IPS DF 19.7 (cell line): ENCODE measurements at regions not wholly inside any gene's neighbourhood (a gene's known extent, or its start where the extent isn't known, plus 50 kb on each side); places are given as distances from the start of the nearest gene placed in this dataset.

Source experiments
- DNase-seq: peaks from one replicate; pipeline ENCODE4 v3.0.0-alpha.2; 2013; ENCODE audit warnings: low read depth, low spot score

DNA sequence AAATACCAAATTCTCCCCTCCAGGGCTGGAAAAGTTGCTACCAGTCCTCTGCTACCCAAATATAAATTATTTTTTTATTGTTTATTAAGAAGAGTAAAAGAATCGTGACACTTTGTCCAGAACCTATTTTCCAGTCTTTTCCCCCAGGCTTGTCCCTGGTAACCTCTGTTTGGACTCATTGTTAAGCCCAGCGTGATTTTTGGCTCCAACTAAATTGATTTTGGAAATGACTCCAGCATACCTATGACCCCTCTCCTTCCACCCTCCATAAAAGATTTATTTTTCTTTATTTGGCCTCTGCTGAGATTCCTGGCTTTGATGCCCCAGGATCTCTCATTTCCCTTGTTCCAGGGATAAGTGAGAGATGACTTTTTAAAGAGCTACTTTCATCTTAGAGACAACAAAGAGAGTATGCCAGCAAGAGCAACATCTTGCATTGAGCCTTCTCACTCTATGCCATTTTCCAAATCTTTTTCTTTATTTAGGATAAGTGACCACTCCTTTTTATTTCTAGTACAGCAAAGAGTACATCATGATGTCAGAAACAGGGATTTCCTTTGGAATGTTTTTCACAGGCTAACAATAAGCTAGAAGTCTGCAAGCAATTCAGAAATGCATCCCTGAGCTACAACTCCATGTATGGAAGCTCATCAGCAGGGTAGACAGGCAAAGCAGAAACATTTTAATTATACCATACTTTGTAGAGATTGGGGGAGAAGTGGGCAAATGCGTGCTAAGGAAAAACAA, 75.8 kb downstream of the DAD1 start:
- DNase-seq: no peak

DNA sequence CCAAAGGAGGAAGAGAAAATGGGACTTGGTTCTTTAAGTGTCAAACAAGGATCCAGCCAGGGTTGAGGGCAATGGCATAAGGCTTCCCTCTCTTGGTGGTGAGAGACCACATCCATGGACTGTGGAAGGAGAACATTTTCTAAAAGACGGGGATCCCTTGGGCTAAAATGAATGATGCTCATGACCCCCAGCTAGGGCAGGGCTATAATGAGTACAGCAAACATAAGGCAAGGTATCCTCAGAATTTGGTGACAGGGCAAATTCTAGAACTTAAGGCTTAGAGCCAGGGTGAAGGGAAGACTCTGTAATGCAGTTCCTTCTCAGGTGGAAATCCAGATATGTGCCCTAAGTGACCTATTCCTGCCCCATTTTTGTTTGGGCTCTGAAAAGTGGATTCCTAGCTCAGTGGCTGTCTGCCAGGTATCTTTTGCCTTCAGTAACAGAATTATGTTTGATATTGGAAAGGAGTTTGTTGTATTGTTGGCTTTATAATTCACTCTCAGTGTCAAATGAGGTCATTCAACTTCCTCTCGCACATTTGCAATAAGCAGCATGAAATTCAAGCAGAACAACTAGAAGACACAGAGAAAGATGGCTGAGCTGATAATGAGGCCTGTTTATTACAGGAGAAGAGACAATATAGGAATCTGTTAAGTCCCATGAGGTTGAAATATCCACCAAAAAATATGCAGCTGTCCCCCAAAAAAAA, 76.8 kb downstream of the DAD1 start:
- no peak for DNase-seq

DNA sequence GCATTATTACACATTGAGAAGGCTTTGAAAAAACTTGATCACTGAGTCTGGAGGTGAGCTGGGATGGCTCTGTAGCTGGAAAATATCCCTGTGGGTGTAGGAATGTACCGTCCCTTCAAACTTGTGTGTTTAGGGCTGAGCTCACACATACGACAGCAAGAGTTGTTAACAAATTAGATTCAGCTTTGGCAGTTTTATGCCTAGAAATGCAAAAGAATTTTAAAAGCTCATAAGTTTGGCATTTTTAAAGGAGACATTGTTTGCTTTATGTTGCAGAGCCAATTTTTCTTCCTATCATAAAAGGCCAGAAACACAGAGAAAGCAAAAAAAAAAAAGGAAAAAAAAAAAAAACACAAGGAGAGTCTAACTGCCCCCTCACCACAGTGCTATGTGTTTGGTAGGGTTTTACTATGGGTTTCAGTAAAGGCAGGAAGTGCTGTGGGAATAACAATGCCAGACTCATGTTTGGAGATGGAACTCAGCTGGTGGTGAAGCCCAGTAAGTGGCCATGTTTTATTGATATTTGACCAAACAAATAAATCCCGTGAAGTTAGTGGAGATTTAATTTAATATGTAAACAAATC, 78.4 kb downstream of the DAD1 start:
- no peak for DNase-seq

GRCh38 chr14:22509751-22510300, 79.2 kb downstream of the DAD1 start:
- DNase-seq: no peak

GRCh38 chr14:22509036-22509709, 79.9 kb downstream of the DAD1 start:
- no peak for DNase-seq

- no peak for DNase-seq
Observed at GRCh38 chr14:22508662-22509035, 80.4 kb downstream of the DAD1 start.

- no peak for DNase-seq
Observed at GRCh38 chr14:22508150-22508457, 80.9 kb downstream of the DAD1 start.

GRCh38 chr14:22506778-22507351, 82.2 kb downstream of the DAD1 start:
- no peak for DNase-seq

DNA sequence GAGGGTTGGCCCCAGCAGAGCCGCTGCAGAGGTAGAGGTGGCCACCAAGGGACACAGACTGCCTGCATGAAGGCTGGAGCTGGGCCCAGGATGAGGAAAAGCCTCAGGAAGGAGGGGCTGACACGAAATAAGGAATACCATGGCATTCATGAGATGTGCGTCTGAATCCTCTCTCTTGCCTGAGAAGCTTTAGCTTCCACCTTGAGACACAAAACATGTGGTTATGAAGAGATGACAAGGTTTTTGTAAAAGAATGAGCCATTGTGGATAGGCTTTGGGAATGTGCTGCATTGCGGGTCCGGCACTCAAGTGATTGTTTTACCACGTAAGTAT, 82.7 kb downstream of the DAD1 start:
- no peak for DNase-seq

- no peak for DNase-seq
Observed at GRCh38 chr14:22505697-22506377, 83.2 kb downstream of the DAD1 start.

DNA sequence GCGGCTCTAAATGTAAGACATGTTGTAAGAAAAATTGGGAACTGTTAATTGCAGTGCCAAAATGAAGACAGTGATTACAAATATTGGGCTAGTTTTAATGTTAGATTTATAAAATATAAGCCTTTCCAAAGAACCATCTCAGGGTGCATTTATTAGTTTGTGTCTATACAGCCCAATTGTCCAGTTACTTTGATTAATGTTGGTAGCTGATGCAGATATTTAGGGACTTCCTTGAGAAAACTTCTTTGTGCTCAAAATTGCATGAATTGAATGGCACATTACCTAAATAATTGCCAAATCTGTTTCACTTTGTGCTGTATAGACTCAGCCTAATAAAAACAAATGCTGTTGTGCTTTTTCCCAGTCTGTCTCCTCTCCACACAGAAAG, 83.7 kb downstream of the DAD1 start:
- no peak for DNase-seq

DNA sequence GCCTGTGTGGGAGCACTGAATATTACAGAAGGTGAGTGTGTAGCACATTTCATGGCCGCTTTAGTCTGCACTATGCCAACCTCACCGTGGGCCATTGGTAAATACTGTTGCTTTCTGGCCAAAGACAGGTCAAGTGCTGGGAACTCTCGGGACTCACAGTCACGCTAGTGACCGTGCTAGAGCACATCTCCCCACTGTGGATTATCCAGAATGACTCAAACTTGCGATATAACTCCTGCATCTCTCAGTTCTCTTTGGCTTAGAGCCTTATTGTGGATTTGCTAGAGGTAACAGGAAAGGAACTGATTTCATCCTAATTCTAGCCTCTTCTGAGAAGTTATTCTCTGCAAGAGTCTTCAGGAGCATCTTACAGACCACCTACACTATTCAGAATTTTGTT, 86.5 kb downstream of the DAD1 start:
- no peak for DNase-seq

- no peak for DNase-seq
Observed at GRCh38 chr14:22502007-22502406, 87.0 kb downstream of the DAD1 start.

- no peak for DNase-seq
Observed at GRCh38 chr14:22500954-22501726, 87.9 kb downstream of the DAD1 start.

DNA sequence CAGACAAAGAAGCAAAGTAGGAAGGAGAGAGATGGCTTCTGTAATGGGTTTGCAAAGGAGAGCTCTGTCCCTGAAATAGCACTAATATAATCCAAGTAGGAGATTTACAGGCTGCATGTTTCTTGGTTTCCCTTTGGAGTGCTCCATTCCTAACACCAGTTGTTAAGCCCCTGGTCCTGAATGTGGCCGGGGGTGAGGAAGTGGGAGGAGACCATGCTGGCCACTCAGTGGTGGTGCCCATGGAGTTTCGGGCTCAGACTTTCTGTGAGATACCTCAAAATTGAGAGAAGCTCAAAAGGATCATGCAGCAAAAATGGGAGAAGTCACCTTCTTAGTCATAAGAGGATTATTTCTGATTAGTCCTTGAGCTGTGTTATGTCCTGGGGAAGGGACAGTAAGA, 88.5 kb downstream of the DAD1 start:
- no peak for DNase-seq

DNA sequence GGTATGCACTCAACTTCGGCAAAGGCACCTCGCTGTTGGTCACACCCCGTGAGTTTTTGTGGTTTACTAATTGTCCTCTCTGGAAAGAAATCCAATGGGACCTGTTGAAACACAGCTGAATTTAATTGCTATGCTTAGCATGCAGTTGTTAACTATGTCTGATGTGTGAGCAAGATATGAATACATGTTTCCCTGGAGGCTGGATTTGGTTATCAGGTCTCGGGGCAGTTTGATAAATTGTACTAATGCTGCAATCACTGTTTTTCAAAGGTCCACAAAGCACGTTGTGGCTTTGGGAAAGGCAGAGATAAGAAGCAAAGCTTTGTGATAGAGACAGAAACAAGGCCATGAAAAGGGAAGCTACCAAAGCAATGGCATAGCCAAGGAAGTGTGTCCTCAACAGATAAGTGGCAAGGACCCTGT, 91.3 kb downstream of the DAD1 start:
- no peak for DNase-seq

GRCh38 chr14:22497144-22497423, 91.9 kb downstream of the DAD1 start:
- DNase-seq: no peak

DNA sequence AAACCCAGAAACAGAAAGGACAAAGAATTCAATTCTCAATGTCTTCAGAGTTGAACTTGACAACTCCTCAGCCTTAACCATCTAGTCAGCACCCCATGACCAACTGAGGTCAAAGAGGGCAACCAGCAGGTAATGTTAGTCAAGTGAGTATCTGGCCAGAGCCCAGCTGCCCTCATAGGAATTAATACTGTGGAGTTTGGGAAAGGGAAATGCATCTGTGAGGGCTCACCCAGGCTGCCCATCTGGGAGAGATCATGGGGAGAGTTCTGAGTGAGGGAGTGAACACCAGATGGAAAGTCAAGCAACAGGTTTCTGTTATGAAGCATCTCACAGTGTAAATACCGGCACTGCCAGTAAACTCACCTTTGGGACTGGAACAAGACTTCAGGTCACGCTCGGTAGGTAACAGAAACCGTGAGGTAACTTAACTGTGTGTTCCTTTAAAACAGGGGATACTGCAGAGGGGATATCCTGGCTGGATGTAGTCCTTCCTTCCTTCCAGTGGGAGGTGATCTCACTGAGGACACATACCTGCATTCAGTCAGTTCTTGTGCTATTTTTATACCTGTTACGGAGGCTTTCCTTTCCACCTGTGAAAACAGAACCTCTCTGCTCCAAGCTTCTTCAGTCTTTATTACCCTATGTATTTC, 94.4 kb downstream of the DAD1 start:
- DNase-seq: peak; percentile 15

- no peak for DNase-seq
Observed at GRCh38 chr14:22493753-22494152, 95.3 kb downstream of the DAD1 start.
